IMR-90 (cell line): ENCODE measurements at regions not wholly inside any gene's neighbourhood (a gene's known extent, or its start where the extent isn't known, plus 50 kb on each side); places are given as distances from the start of the nearest gene placed in this dataset.

Source experiments
- BHLHE40 ChIP-seq: fragments of 150-350 bp; IDR thresholded peaks from 2 replicates; pipeline ENCODE4 v1.6.1; 2016; ENCODE audit warnings: mild to moderate bottlenecking, low read depth, low read length
- CEBPB ChIP-seq: IDR thresholded peaks from 2 replicates; pipeline ENCODE4 v1.6.1; 2012; ENCODE audit warnings: low read depth, low read length, improper control_type of control experiment
- CHD1 ChIP-seq: IDR thresholded peaks from 2 replicates; pipeline ENCODE4 v1.6.1; 2012; ENCODE audit warnings: low read depth, low read length, improper control_type of control experiment
- CTCF ChIP-seq: conservative IDR thresholded peaks from 2 replicates; pipeline ENCODE4 v1.5.1; 2012; ENCODE audit warnings: mild to moderate bottlenecking, low read depth, low read length, improper control_type of control experiment
- POLR2A ChIP-seq: IDR thresholded peaks from 2 replicates; pipeline ENCODE4 v1.6.1; 2012; ENCODE audit warnings: mild to moderate bottlenecking, low read depth, low read length
- RAD21 ChIP-seq: IDR thresholded peaks from 2 replicates; pipeline ENCODE4 v1.6.1; 2012; ENCODE audit warnings: low read length, improper control_type of control experiment
- RCOR1 ChIP-seq: IDR thresholded peaks from 2 replicates; pipeline ENCODE4 v1.6.1; 2012; ENCODE audit warnings: mild to moderate bottlenecking, low read length, improper control_type of control experiment; ENCODE audit not compliant: insufficient replicate concordance
- RFX5 ChIP-seq: IDR thresholded peaks from 2 replicates; pipeline ENCODE4 v1.8.0; 2012; ENCODE audit warnings: low read depth, mild to moderate bottlenecking, low read length, moderate library complexity
- SMC3 ChIP-seq: fragments of 150-350 bp; IDR thresholded peaks from 2 replicates; pipeline ENCODE4 v1.6.1; 2016; ENCODE audit warnings: low read depth, mild to moderate bottlenecking, antibody characterized with exemption, low read length, moderate library complexity
- USF2 ChIP-seq: fragments of 150-350 bp; IDR thresholded peaks from 2 replicates; pipeline ENCODE4 v1.6.1; 2017; ENCODE audit warnings: mild to moderate bottlenecking, antibody characterized with exemption, low read length, low read depth

GRCh38 chr13:112161521-112162301 is 94.8 kb downstream of the SOX1 start:
- TF ChIP-seq CEBPB (no peak), USF2 (no peak), RCOR1 (no peak), CTCF (no peak), POLR2A (no peak), SMC3 (no peak), RAD21 (no peak), BHLHE40 (no peak), CHD1 (no peak), RFX5 (no peak)
